Trophoblast cell (in vitro differentiated cells and primary cell): ENCODE measurements at regions not wholly inside any gene's neighbourhood (a gene's known extent, or its start where the extent isn't known, plus 50 kb on each side); places are given as distances from the start of the nearest gene placed in this dataset.
"Not testable (repeated sequence)": the region's sequence is repeated elsewhere in the genome, so short reads cannot be mapped to it uniquely, and the experiment has no call there.

Experiments
- DNase-seq, 2 donors: peaks; one replicate each; pipeline ENCODE4 v3.0.0-alpha.2; 2016
- H2AFZ ChIP-seq: 2 replicates; pipeline ENCODE4 v1.6.1; 2013; ENCODE audit warnings: low read length, moderate library complexity, mild to moderate bottlenecking; ENCODE audit not compliant: insufficient read depth, poor library complexity
- H2AK5ac ChIP-seq: 2 replicates; pipeline ENCODE4 v1.6.1; 2013; ENCODE audit warnings: mild to moderate bottlenecking, low read length
- H2BK120ac ChIP-seq: 2 replicates; pipeline ENCODE4 v1.6.1; 2013; ENCODE audit warnings: low read length, mild to moderate bottlenecking, moderate library complexity; ENCODE audit not compliant: insufficient read depth, poor library complexity
- H2BK12ac ChIP-seq: 2 replicates; pipeline ENCODE4 v1.6.1; 2013; ENCODE audit warnings: mild to moderate bottlenecking, low read length, moderate library complexity
- H2BK5ac ChIP-seq: 2 replicates; pipeline ENCODE4 v1.6.1; 2013; ENCODE audit warnings: low read length, low read depth, moderate library complexity, mild to moderate bottlenecking; ENCODE audit not compliant: poor library complexity
- H3K14ac ChIP-seq: 2 replicates; pipeline ENCODE4 v1.6.1; 2013; ENCODE audit warnings: mild to moderate bottlenecking, low read length
- H3K18ac ChIP-seq: 2 replicates; pipeline ENCODE4 v1.6.1; 2013; ENCODE audit warnings: mild to moderate bottlenecking, low read length
- H3K23ac ChIP-seq: 2 replicates; pipeline ENCODE4 v1.6.1; 2013; ENCODE audit warnings: low read length
- H3K27ac ChIP-seq: 2 replicates; pipeline ENCODE4 v1.5.1; 2013; ENCODE audit warnings: low read depth, mild to moderate bottlenecking, inconsistent platforms, low read length, moderate library complexity
- H3K27me3 ChIP-seq: 2 replicates; pipeline ENCODE4 v1.6.1; 2013; ENCODE audit warnings: inconsistent platforms, mild to moderate bottlenecking, low read length, moderate library complexity; ENCODE audit not compliant: insufficient read depth
- H3K36me3 ChIP-seq, 2 experiments: 1 replicate in 1 of 2; 2 replicates in 1 of 2; pipeline ENCODE4 v1.6.1; 2013; ENCODE audit warnings: low read length in 2 of 2, mild to moderate bottlenecking in 2 of 2, moderate library complexity in 1 of 2; ENCODE audit not compliant: insufficient read depth in 2 of 2, control insufficient read depth in 1 of 2
- H3K4ac ChIP-seq: 2 replicates; pipeline ENCODE4 v1.6.1; 2013; ENCODE audit warnings: low read depth, mild to moderate bottlenecking, low read length, moderate library complexity
- H3K4me1 ChIP-seq, 2 experiments: 1 replicate in 1 of 2; 2 replicates in 1 of 2; pipeline ENCODE4 v1.6.1; 2013; ENCODE audit warnings: low read length in 2 of 2, mild to moderate bottlenecking in 2 of 2, moderate library complexity in 1 of 2; ENCODE audit not compliant: insufficient read depth in 2 of 2, control insufficient read depth in 1 of 2
- H3K4me2 ChIP-seq: 2 replicates; pipeline ENCODE4 v1.6.1; 2013; ENCODE audit warnings: inconsistent platforms, mild to moderate bottlenecking, low read length, moderate library complexity
- H3K4me3 ChIP-seq: 2 replicates; pipeline ENCODE4 v1.5.1; 2013; ENCODE audit warnings: mild to moderate bottlenecking, low read depth, low read length, inconsistent platforms
- H3K79me1 ChIP-seq: one replicate; pipeline ENCODE4 v1.6.1; 2013; ENCODE audit warnings: low read length
- H3K79me2 ChIP-seq: 2 replicates; pipeline ENCODE4 v1.6.1; 2013; ENCODE audit warnings: low read length, mild to moderate bottlenecking; ENCODE audit not compliant: control insufficient read depth, insufficient read depth, poor library complexity
- H3K9ac ChIP-seq: 2 replicates; pipeline ENCODE4 v1.6.1; 2013; ENCODE audit warnings: mild to moderate bottlenecking, low read length
- H3K9me3 ChIP-seq: 2 replicates; pipeline ENCODE4 v1.6.1; 2013; ENCODE audit warnings: low read depth, mild to moderate bottlenecking, control low read depth, inconsistent platforms, low read length; ENCODE audit not compliant: insufficient read depth
- H4K12ac ChIP-seq: 2 replicates; pipeline ENCODE4 v1.6.1; 2013; ENCODE audit warnings: low read depth, mild to moderate bottlenecking, low read length, moderate library complexity
- H4K8ac ChIP-seq: 2 replicates; pipeline ENCODE4 v1.6.1; 2013; ENCODE audit warnings: low read depth, mild to moderate bottlenecking, low read length, moderate library complexity
- H4K91ac ChIP-seq: one replicate; pipeline ENCODE4 v1.6.1; 2013; ENCODE audit warnings: low read depth, mild to moderate bottlenecking, low read length, moderate library complexity
- WGBS: extraction: QIAGEN DNeasy Blood & Tissue Kit; methylation state at CpG from one replicate; pipeline ENCODE4 v1.1.7; 2013; ENCODE audit warnings: missing lambda C conversion rate; ENCODE audit not compliant: insufficient read length, insufficient coverage; ENCODE audit errors: extremely low coverage; 5-methylcytosine and 5-hydroxymethylcytosine counted together

GRCh38 chr7:28900311-28900710, 57.8 kb downstream of the TRIL start:
- Histone ChIP-seq H3K27me3 (no peaks in the 10 kb centered on the region), H4K8ac (no peak overlapping the region), H3K36me3 (no peaks in the 10 kb centered on the region), H3K27ac (no peak overlapping the region), H3K79me2 (no peaks in the 10 kb centered on the region), H3K23ac (no peak overlapping the region), H3K4me1 (peaks cover 0 to 2% of the 10 kb centered on the region in 2 experiments), H2AK5ac (no peak overlapping the region), H4K12ac (no peak overlapping the region), H3K4ac (no peak overlapping the region), H2BK120ac (no peak overlapping the region), H2BK5ac (no peak overlapping the region), H4K91ac (no peak overlapping the region), H2BK12ac (no peak overlapping the region), H3K4me3 (no peak overlapping the region), H3K4me2 (no peak overlapping the region), H3K79me1 (no peaks in the 10 kb centered on the region), H2AFZ (no peak overlapping the region), H3K14ac (no peak overlapping the region), H3K18ac (no peak overlapping the region), H3K9ac (no peak overlapping the region), H3K9me3 (no peaks in the 10 kb centered on the region)
- no CpG with 5 or more reads among the region's 1 CpG for WGBS
- no peak for DNase-seq

- Histone ChIP-seq H3K14ac (no peak overlapping the region), H2BK12ac (no peak overlapping the region), H3K23ac (no peak overlapping the region), H2AK5ac (no peak overlapping the region), H3K9ac (no peak overlapping the region), H2BK5ac (no peak overlapping the region), H3K4ac (no peak overlapping the region), H3K27me3 (no peaks in the 10 kb centered on the region), H3K79me1 (no peaks in the 10 kb centered on the region), H4K8ac (no peak overlapping the region), H3K4me2 (no peak overlapping the region), H3K4me1 (peaks cover 9 to 10% of the 10 kb centered on the region in 2 experiments), H3K27ac (no peak overlapping the region), H3K18ac (no peak overlapping the region), H4K12ac (no peak overlapping the region), H3K36me3 (no peaks in the 10 kb centered on the region), H3K4me3 (no peak overlapping the region), H3K79me2 (no peaks in the 10 kb centered on the region), H2AFZ (no peak overlapping the region), H4K91ac (no peak overlapping the region), H3K9me3 (no peaks in the 10 kb centered on the region), H2BK120ac (no peak overlapping the region)
- no CpG with 5 or more reads among the region's 6 CpGs for WGBS
- peak; percentile 96 to 97 for DNase-seq
Measured at GRCh38 chr7:28893888-28894287, 64.2 kb downstream of the TRIL start.

GRCh38 chr7:28891876-28892234, 66.3 kb downstream of the TRIL start:
- not testable (repeated sequence) for DNase-seq, H2BK5ac ChIP-seq, H3K9me3 ChIP-seq, H3K79me1 ChIP-seq, H3K4me3 ChIP-seq, H3K4me2 ChIP-seq, H3K14ac ChIP-seq, H2BK12ac ChIP-seq, H2BK120ac ChIP-seq, H3K18ac ChIP-seq, H3K36me3 ChIP-seq, H3K27me3 ChIP-seq, H3K79me2 ChIP-seq, H4K12ac ChIP-seq, H2AK5ac ChIP-seq, H3K23ac ChIP-seq, H4K8ac ChIP-seq, H4K91ac ChIP-seq, H3K9ac ChIP-seq, H3K4ac ChIP-seq, H2AFZ ChIP-seq, H3K27ac ChIP-seq, H3K4me1 ChIP-seq

GRCh38 chr7:28891192-28891875, 66.8 kb downstream of the TRIL start:
- Histone ChIP-seq H3K27ac (no peak overlapping the region), H3K9ac (no peak overlapping the region), H3K4me3 (no peak overlapping the region), H3K14ac (no peak overlapping the region), H3K36me3 (no peaks in the 10 kb centered on the region), H3K23ac (no peak overlapping the region), H4K91ac (no peak overlapping the region), H4K8ac (no peak overlapping the region), H3K18ac (no peak overlapping the region), H2AK5ac (no peak overlapping the region), H3K4ac (no peak overlapping the region), H3K27me3 (no peaks in the 10 kb centered on the region), H2AFZ (no peak overlapping the region), H3K4me2 (no peak overlapping the region), H2BK5ac (no peak overlapping the region), H3K79me2 (no peaks in the 10 kb centered on the region), H4K12ac (no peak overlapping the region), H2BK120ac (no peak overlapping the region), H3K9me3 (no peaks in the 10 kb centered on the region), H3K79me1 (no peaks in the 10 kb centered on the region), H2BK12ac (no peak overlapping the region), H3K4me1 (peaks cover 9 to 10% of the 10 kb centered on the region in 2 experiments)
- no CpG with 5 or more reads among the region's 5 CpGs for WGBS
- no peak for DNase-seq
